HCT116 (cell line): ENCODE measurements at regions not wholly inside any gene's neighbourhood (a gene's known extent, or its start where the extent isn't known, plus 50 kb on each side); places are given as distances from the start of the nearest gene placed in this dataset.

ENCODE experiments used
- ATF3 ChIP-seq: IDR thresholded peaks from 2 replicates; pipeline ENCODE4 v1.6.1; 2012
- CBX3 ChIP-seq: IDR thresholded peaks from 2 replicates; pipeline ENCODE4 v1.6.1; 2012; ENCODE audit warnings: low read depth
- CTCF ChIP-seq, 3 experiments: fragments of 200-600 bp in 1 of 3; sonication (generic) in 1 of 3; IDR thresholded peaks in 2 of 3; conservative IDR thresholded peaks in 1 of 3; 2 replicates each; pipeline ENCODE4 v1.5.1; 2012 to 2017; ENCODE audit warnings: low read depth in 2 of 3, low read length in 2 of 3, antibody characterized with exemption in 1 of 3, borderline replicate concordance in 1 of 3, control low read depth in 1 of 3, mild to moderate bottlenecking in 1 of 3, mixed read lengths in 1 of 3, mixed run types in 1 of 3, moderate library complexity in 1 of 3; ENCODE audit not compliant: insufficient read depth in 1 of 3
- EGR1 ChIP-seq: IDR thresholded peaks from 2 replicates; pipeline ENCODE4 v1.6.1; 2012; ENCODE audit warnings: low read depth
- EZH2 ChIP-seq: fragments of 200-600 bp; sonication (generic); IDR thresholded peaks from 2 replicates; pipeline ENCODE4 v1.6.1; 2017; ENCODE audit warnings: antibody characterized with exemption, mixed run types
- EZH2phosphoT487 ChIP-seq: fragments of 200-600 bp; IDR thresholded peaks from 2 replicates; pipeline ENCODE4 v1.6.1; 2018; ENCODE audit warnings: antibody characterized with exemption, borderline replicate concordance
- JUND ChIP-seq: IDR thresholded peaks from 2 replicates; pipeline ENCODE4 v1.6.1; 2012
- MAX ChIP-seq: IDR thresholded peaks from 2 replicates; pipeline ENCODE4 v1.6.1; 2012
- POLR2A ChIP-seq: IDR thresholded peaks from 2 replicates; pipeline ENCODE4 v1.7.0; 2011; ENCODE audit warnings: borderline replicate concordance; ENCODE audit not compliant: insufficient read depth, insufficient read length; ENCODE audit errors: extremely low read depth
- POLR2AphosphoS5 ChIP-seq: IDR thresholded peaks from 2 replicates; pipeline ENCODE4 v1.6.1; 2011; ENCODE audit warnings: mild to moderate bottlenecking, low read depth, low read length, moderate library complexity
- REST ChIP-seq: IDR thresholded peaks from 2 replicates; pipeline ENCODE4 v1.6.1; 2012; ENCODE audit warnings: low read depth

GRCh38 chr3:35275768-35276167, 363.6 kb upstream of the ARPP21 start:
- no peak for TF ChIP-seq CTCF (IDR thresholded peaks at IDR 0.05 in 2 of 3, conservative IDR thresholded peaks at IDR 0.05 in 1 of 3; ENCODE audit: borderline replicate concordance in 1 of 3, insufficient read depth in 1 of 3, low read depth in 2 of 3, low read length in 2 of 3)
- TF ChIP-seq EGR1: no peak
- no peak for TF ChIP-seq POLR2AphosphoS5
- no peak for TF ChIP-seq EZH2phosphoT487
- no peak for TF ChIP-seq MAX
- no peak for TF ChIP-seq EZH2
- TF ChIP-seq ATF3: no peak
- no peak for TF ChIP-seq POLR2A
- no peak for TF ChIP-seq REST
- TF ChIP-seq JUND: no peak
- no peak for TF ChIP-seq CBX3
